ENCODE measurements at regions not wholly inside any gene's neighbourhood (a gene's known extent, or its start where the extent isn't known, plus 50 kb on each side); places are given as distances from the start of the nearest gene placed in this dataset.

GRCh38 chr10:56920601-56921261 lies 559.7 kb upstream of the ZWINT start:
- TF ChIP-seq CTCF (conservative IDR thresholded peaks at IDR 0.05; ENCODE audit: low read length) (no peak), EZH2phosphoT487 (IDR thresholded peaks at IDR 0.05; ENCODE audit: borderline replicate concordance, low read depth, low read length) (no peak)
